GM23248 (cell line): ENCODE measurements at regions not wholly inside any gene's neighbourhood (a gene's known extent, or its start where the extent isn't known, plus 50 kb on each side); places are given as distances from the start of the nearest gene placed in this dataset.

ENCODE experiments used
- EZH2 ChIP-seq: fragments of 200-600 bp; sonication (generic); IDR thresholded peaks from 2 replicates; pipeline ENCODE4 v1.6.1; 2018; ENCODE audit warnings: antibody characterized with exemption, mild to moderate bottlenecking; ENCODE audit not compliant: insufficient read depth, poor library complexity, severe bottlenecking
- EZH2phosphoT487 ChIP-seq: fragments of 200-600 bp; sonication (generic); IDR thresholded peaks from 2 replicates; pipeline ENCODE4 v1.6.1; 2018; ENCODE audit warnings: antibody characterized with exemption, moderate library complexity, mild to moderate bottlenecking, low read depth; ENCODE audit not compliant: insufficient read depth

GRCh38 chr7:25714013-25714412 is 438.0 kb upstream of the NFE2L3 start:
- TF ChIP-seq EZH2 (no peak), EZH2phosphoT487 (no peak)
